IMR-90 (cell line): ENCODE measurements at regions not wholly inside any gene's neighbourhood (a gene's known extent, or its start where the extent isn't known, plus 50 kb on each side); places are given as distances from the start of the nearest gene placed in this dataset.

Experiments used
- ATAC-seq: fragments of 200-7000 bp; cut with Tn5 transposase; 2 replicates; pipeline ENCODE4 v1.9.1; 2020; ENCODE audit warnings: low read depth, mild to moderate bottlenecking, moderate library complexity
- BruUV-seq: library from RNA; stranded (reverse); fragments of 400-500 nt; replicated peaks from 2 replicates; lab custom pipeline; 2021; lab: Mats Ljungman, UMichigan
- CTCF ChIA-PET: fragments of 300-600 bp; formaldehyde crosslinking; extraction: SDS; loops from one replicate; lab custom pipeline; 2021; ENCODE audit warnings: antibody characterized with exemption; lab: Yijun Ruan, JAX
- POLR2A ChIA-PET: fragments of 300-600 bp; sonication (Branson Sonifier 250); formaldehyde crosslinking; loops from one replicate; lab custom pipeline; 2022; ENCODE audit warnings: antibody characterized with exemption; ENCODE audit not compliant: unreplicated experiment; lab: Charles Lee
- DNase-seq: peaks from one replicate; pipeline ENCODE4 v3.0.0; 2013
- H2AFZ ChIP-seq: replicated peaks from 2 replicates; pipeline ENCODE3; 2013; ENCODE audit warnings: low read length, mild to moderate bottlenecking; ENCODE audit not compliant: poor library complexity
- H2AK5ac ChIP-seq: 2 replicates; pipeline ENCODE4 v1.6.1; 2013; ENCODE audit warnings: low read depth, low read length, inconsistent platforms
- H2AK9ac ChIP-seq: replicated peaks from 2 replicates; pipeline ENCODE3; 2013; ENCODE audit warnings: mild to moderate bottlenecking, low read depth, low read length, moderate library complexity; ENCODE audit not compliant: poor library complexity
- H2BK120ac ChIP-seq: 2 replicates; pipeline ENCODE4 v1.6.1; 2013; ENCODE audit warnings: low read depth, low read length, inconsistent platforms
- H2BK15ac ChIP-seq: 3 replicates; pipeline ENCODE4 v1.6.1; 2013; ENCODE audit warnings: low read depth, low read length, inconsistent platforms
- H2BK20ac ChIP-seq: 2 replicates; pipeline ENCODE4 v1.6.1; 2013; ENCODE audit warnings: low read depth, mild to moderate bottlenecking, inconsistent platforms, low read length, moderate library complexity
- H2BK5ac ChIP-seq: 2 replicates; pipeline ENCODE4 v1.6.1; 2013; ENCODE audit warnings: mild to moderate bottlenecking, low read depth, low read length, inconsistent platforms; ENCODE audit not compliant: poor library complexity, severe bottlenecking
- H3K14ac ChIP-seq: replicated peaks from 2 replicates; pipeline ENCODE4 v1.6.1; 2013; ENCODE audit warnings: low read depth, low read length, inconsistent platforms
- H3K18ac ChIP-seq: 2 replicates; pipeline ENCODE4 v1.6.1; 2013; ENCODE audit warnings: low read depth, low read length, control low read depth
- H3K23ac ChIP-seq: 2 replicates; pipeline ENCODE4 v1.6.1; 2013; ENCODE audit warnings: low read depth, low read length, inconsistent platforms
- H3K27ac ChIP-seq: 2 replicates; pipeline ENCODE4 v1.5.1; 2013; ENCODE audit warnings: mild to moderate bottlenecking, control low read depth, low read length; ENCODE audit not compliant: insufficient read depth
- H3K27me3 ChIP-seq: 2 replicates; pipeline ENCODE4 v1.6.1; 2013; ENCODE audit warnings: low read length; ENCODE audit not compliant: control insufficient read depth, insufficient read depth
- H3K36me3 ChIP-seq: 2 replicates; pipeline ENCODE4 v1.6.1; 2013; ENCODE audit warnings: low read length, mixed read lengths; ENCODE audit not compliant: control insufficient read depth, insufficient read depth
- H3K4ac ChIP-seq: 2 replicates; pipeline ENCODE4 v1.6.1; 2013; ENCODE audit warnings: low read depth, low read length, inconsistent platforms
- H3K4me1 ChIP-seq: 2 replicates; pipeline ENCODE4 v1.6.1; 2013; ENCODE audit warnings: low read length, mixed read lengths; ENCODE audit not compliant: control insufficient read depth, insufficient read depth
- H3K4me2 ChIP-seq: 2 replicates; pipeline ENCODE4 v1.6.1; 2013; ENCODE audit warnings: low read depth, mild to moderate bottlenecking, control low read depth, low read length, moderate library complexity
- H3K4me3 ChIP-seq: 2 replicates; pipeline ENCODE4 v1.5.1; 2013; ENCODE audit warnings: low read depth, mild to moderate bottlenecking, control low read depth, low read length, moderate library complexity; ENCODE audit not compliant: insufficient read depth
- H3K56ac ChIP-seq: 2 replicates; pipeline ENCODE4 v1.6.1; 2013; ENCODE audit warnings: low read length, inconsistent platforms; ENCODE audit not compliant: insufficient read depth; ENCODE audit errors: extremely low read depth
- H3K79me1 ChIP-seq, 2 experiments: 2 replicates each; pipeline ENCODE4 v1.6.1; 2013; ENCODE audit warnings: low read length in 2 of 2, inconsistent platforms in 1 of 2, low read depth in 1 of 2
- H3K9ac ChIP-seq: 2 replicates; pipeline ENCODE4 v1.6.1; 2013; ENCODE audit warnings: low read depth, low read length, control low read depth
- H3K9me1 ChIP-seq: 2 replicates; pipeline ENCODE4 v1.6.1; 2013; ENCODE audit warnings: low read length, inconsistent platforms; ENCODE audit not compliant: insufficient read depth
- H3K9me3 ChIP-seq: 2 replicates; pipeline ENCODE4 v1.6.1; 2013; ENCODE audit warnings: low read length; ENCODE audit not compliant: control insufficient read depth, insufficient read depth
- H4K20me1 ChIP-seq: 2 replicates; pipeline ENCODE4 v1.6.1; 2013; ENCODE audit warnings: low read length, inconsistent platforms; ENCODE audit not compliant: insufficient read depth
- H4K5ac ChIP-seq: 2 replicates; pipeline ENCODE4 v1.6.1; 2013; ENCODE audit warnings: mild to moderate bottlenecking, low read depth, low read length, control low read depth
- H4K8ac ChIP-seq, 2 experiments: 2 replicates each; pipeline ENCODE4 v1.6.1; 2013; ENCODE audit warnings: low read depth in 2 of 2, low read length in 2 of 2, control low read depth in 1 of 2, inconsistent platforms in 1 of 2
- H4K91ac ChIP-seq: 2 replicates; pipeline ENCODE4 v1.6.1; 2013; ENCODE audit warnings: low read depth, low read length, inconsistent platforms; ENCODE audit not compliant: insufficient read depth
- BHLHE40 ChIP-seq: fragments of 150-350 bp; IDR thresholded peaks from 2 replicates; pipeline ENCODE4 v1.6.1; 2016; ENCODE audit warnings: mild to moderate bottlenecking, low read depth, low read length
- CHD1 ChIP-seq: IDR thresholded peaks from 2 replicates; pipeline ENCODE4 v1.6.1; 2012; ENCODE audit warnings: low read depth, low read length, improper control_type of control experiment
- FOS ChIP-seq: fragments of 150-350 bp; IDR thresholded peaks from 2 replicates; pipeline ENCODE4 v1.6.1; 2016; ENCODE audit warnings: low read depth, low read length
- MAFK ChIP-seq: IDR thresholded peaks from 2 replicates; pipeline ENCODE4 v1.6.1; 2012; ENCODE audit warnings: low read depth, low read length, improper control_type of control experiment
- MAZ ChIP-seq: IDR thresholded peaks from 2 replicates; pipeline ENCODE4 v1.6.1; 2012; ENCODE audit warnings: low read depth, mild to moderate bottlenecking, low read length, improper control_type of control experiment, moderate library complexity, borderline replicate concordance
- POLR2A ChIP-seq: IDR thresholded peaks from 2 replicates; pipeline ENCODE4 v1.6.1; 2012; ENCODE audit warnings: mild to moderate bottlenecking, low read depth, low read length
- RAD21 ChIP-seq: IDR thresholded peaks from 2 replicates; pipeline ENCODE4 v1.6.1; 2012; ENCODE audit warnings: low read length, improper control_type of control experiment
- RCOR1 ChIP-seq: IDR thresholded peaks from 2 replicates; pipeline ENCODE4 v1.6.1; 2012; ENCODE audit warnings: mild to moderate bottlenecking, low read length, improper control_type of control experiment; ENCODE audit not compliant: insufficient replicate concordance
- RFX5 ChIP-seq: IDR thresholded peaks from 2 replicates; pipeline ENCODE4 v1.8.0; 2012; ENCODE audit warnings: low read depth, mild to moderate bottlenecking, low read length, moderate library complexity
- SMC3 ChIP-seq: fragments of 150-350 bp; IDR thresholded peaks from 2 replicates; pipeline ENCODE4 v1.6.1; 2016; ENCODE audit warnings: low read depth, mild to moderate bottlenecking, antibody characterized with exemption, low read length, moderate library complexity
- WGBS, 2 experiments: methylation state at CpG; one replicate each; pipeline versions ENCODE4 v1.1.5 to v1.1.7; 2013; ENCODE audit warnings: missing lambda C conversion rate in 2 of 2; ENCODE audit not compliant: insufficient read length in 1 of 2; ENCODE audit errors: extremely low coverage in 2 of 2; 5-methylcytosine and 5-hydroxymethylcytosine counted together
- dilution Hi-C: fragments of 300-500 bp; cut with HindIII; formaldehyde crosslinking; loops from one replicate; pipeline ENCODE4 v1.14.3; 2018; ENCODE audit warnings: low sequenced_read_pairs; ENCODE audit not compliant: unreplicated experiment
- in situ Hi-C: fragments of 300-500 bp; cut with MboI; formaldehyde crosslinking; loops from 3 replicates; pipeline ENCODE4 v1.14.3; 2019; ENCODE audit warnings: low sequenced_read_pairs, inconsistent platforms, mixed read lengths
- intact Hi-C: fragments of 100-400 bp; cut with micrococcal nuclease; formaldehyde crosslinking; loops from 2 replicates; pipeline ENCODE4 v1.10.0; 2022
- TF ChIP-seq, protein P1 (sequence below): fragments of 150-350 bp; IDR thresholded peaks from 2 replicates; pipeline ENCODE4 v1.6.1; 2016; ENCODE audit warnings: low read depth, mild to moderate bottlenecking, low read length, moderate library complexity, borderline replicate concordance
- TF ChIP-seq, protein P2 (sequence below): fragments of 150-350 bp; IDR thresholded peaks from 2 replicates; pipeline ENCODE4 v1.6.1; 2017; ENCODE audit warnings: mild to moderate bottlenecking, antibody characterized with exemption, low read length, low read depth

DNA sequence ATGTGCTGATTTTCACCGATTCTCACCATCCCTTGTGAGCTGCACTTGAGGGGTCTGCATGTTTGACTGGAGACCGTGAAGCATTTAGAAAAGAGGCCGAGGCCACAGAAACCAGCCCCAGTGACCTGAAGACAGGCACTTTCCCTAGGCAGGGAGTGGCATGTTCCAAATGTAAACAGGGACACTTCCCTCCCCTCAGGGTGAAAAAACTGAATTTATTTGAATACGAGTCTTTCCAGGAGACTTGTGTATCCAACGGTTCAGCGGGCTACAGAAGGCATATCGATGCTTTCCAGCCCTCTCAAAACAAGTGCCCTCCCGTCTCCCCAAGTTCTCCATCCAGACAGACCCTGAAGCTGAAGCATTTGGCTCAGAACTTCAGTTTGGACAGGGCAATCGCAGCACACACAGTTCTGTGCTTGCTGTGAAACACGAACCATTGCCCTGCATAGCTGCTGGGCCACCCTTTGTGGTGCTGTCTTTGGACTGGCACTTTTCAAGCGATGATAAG lies 106.1 kb downstream of the ZIC5 start:
- Histone ChIP-seq H3K4me2 (no peak overlapping the region), H3K9me1 (no peaks in the 10 kb centered on the region), H3K4ac (no peak overlapping the region), H3K79me1 (no peaks in the 10 kb centered on the region), H3K27ac (no peak overlapping the region), H3K36me3 (no peaks in the 10 kb centered on the region), H3K4me3 (no peak overlapping the region), H2BK5ac (no peak overlapping the region), H4K8ac (no peak overlapping the region), H2BK120ac (no peak overlapping the region), H3K56ac (no peak overlapping the region), H2BK20ac (no peak overlapping the region), H3K27me3 (peaks cover 12% of the 10 kb centered on the region), H4K5ac (no peak overlapping the region), H3K9ac (no peak overlapping the region), H4K91ac (no peak overlapping the region), H3K23ac (no peak overlapping the region), H2AK5ac (no peak overlapping the region), H3K18ac (no peak overlapping the region), H4K20me1 (no peaks in the 10 kb centered on the region), H3K14ac (no peak overlapping the region), H2AFZ (no peak overlapping the region), H3K4me1 (no peaks in the 10 kb centered on the region), H3K9me3 (no peaks in the 10 kb centered on the region), H2AK9ac (no peak overlapping the region), H2BK15ac (no peak overlapping the region)
- no peak for TF ChIP-seq CHD1
- no peak for TF ChIP-seq RFX5
- no peak for TF ChIP-seq MAFK
- no peak for TF ChIP-seq FOS
- no peak for TF ChIP-seq POLR2A
- no peak for TF ChIP-seq SMC3
- no peak for TF ChIP-seq MAZ
- TF ChIP-seq, protein P1, sequence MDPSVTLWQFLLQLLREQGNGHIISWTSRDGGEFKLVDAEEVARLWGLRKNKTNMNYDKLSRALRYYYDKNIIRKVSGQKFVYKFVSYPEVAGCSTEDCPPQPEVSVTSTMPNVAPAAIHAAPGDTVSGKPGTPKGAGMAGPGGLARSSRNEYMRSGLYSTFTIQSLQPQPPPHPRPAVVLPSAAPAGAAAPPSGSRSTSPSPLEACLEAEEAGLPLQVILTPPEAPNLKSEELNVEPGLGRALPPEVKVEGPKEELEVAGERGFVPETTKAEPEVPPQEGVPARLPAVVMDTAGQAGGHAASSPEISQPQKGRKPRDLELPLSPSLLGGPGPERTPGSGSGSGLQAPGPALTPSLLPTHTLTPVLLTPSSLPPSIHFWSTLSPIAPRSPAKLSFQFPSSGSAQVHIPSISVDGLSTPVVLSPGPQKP, result no peak
- TF ChIP-seq, protein P2, sequence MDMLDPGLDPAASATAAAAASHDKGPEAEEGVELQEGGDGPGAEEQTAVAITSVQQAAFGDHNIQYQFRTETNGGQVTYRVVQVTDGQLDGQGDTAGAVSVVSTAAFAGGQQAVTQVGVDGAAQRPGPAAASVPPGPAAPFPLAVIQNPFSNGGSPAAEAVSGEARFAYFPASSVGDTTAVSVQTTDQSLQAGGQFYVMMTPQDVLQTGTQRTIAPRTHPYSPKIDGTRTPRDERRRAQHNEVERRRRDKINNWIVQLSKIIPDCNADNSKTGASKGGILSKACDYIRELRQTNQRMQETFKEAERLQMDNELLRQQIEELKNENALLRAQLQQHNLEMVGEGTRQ, result no peak
- TF ChIP-seq RCOR1, result no peak
- TF ChIP-seq RAD21, result no peak
- TF ChIP-seq BHLHE40, result no peak
- ATAC-seq (no peak), DNase-seq (no peak)
- in situ Hi-C loops (no loop called here), intact Hi-C loops (no loop called here), dilution Hi-C loops (no loop called here)
- 80% methylated on average over 1 of the region's 11 CpGs; no CpG with 5 or more reads in 1 of the 2 experiments for WGBS, 2 experiments
- BruUV-seq, result no TSS peak
- ChIA-PET CTCF (no interaction called here), POLR2A (no interaction called here)
